Epithelial cell of proximal tubule (primary cell): ENCODE measurements at regions not wholly inside any gene's neighbourhood (a gene's known extent, or its start where the extent isn't known, plus 50 kb on each side); places are given as distances from the start of the nearest gene placed in this dataset.

Experiments used
- DNase-seq: peaks from one replicate; pipeline ENCODE4 v3.0.0-alpha.2; 2011; ENCODE audit warnings: low read depth
- H3K4me3 ChIP-seq: 2 replicates; pipeline ENCODE4 v1.5.1; 2011; ENCODE audit warnings: low read depth, mild to moderate bottlenecking, low read length
- TF ChIP-seq, protein P1 (sequence below): conservative IDR thresholded peaks from 2 replicates; pipeline ENCODE4 v1.5.1; 2012; ENCODE audit warnings: low read depth, mild to moderate bottlenecking, low read length

DNA sequence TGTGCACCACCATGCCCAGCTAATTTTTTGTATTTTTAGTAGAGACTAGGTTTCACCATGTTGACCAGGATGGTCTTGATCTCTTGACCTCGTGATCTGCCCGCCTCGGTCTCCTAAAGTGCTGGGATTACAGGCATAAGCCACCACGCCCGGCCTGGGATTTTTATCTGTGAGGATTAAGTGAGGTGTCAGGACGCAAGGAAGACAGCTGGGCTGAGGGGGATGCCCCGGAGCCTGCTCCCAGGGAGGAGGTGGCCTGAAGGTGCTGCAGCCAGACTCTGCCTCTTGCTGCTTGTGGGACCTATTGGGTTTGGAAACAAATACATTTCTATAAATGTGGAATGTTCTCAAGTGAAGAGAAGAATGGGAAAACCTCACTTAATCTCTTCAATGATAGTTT, 131.6 kb downstream of the OLFM4 start:
- H3K4me3 ChIP-seq, result no peak overlapping the region
- DNase-seq, result no peak
- TF ChIP-seq, protein P1, sequence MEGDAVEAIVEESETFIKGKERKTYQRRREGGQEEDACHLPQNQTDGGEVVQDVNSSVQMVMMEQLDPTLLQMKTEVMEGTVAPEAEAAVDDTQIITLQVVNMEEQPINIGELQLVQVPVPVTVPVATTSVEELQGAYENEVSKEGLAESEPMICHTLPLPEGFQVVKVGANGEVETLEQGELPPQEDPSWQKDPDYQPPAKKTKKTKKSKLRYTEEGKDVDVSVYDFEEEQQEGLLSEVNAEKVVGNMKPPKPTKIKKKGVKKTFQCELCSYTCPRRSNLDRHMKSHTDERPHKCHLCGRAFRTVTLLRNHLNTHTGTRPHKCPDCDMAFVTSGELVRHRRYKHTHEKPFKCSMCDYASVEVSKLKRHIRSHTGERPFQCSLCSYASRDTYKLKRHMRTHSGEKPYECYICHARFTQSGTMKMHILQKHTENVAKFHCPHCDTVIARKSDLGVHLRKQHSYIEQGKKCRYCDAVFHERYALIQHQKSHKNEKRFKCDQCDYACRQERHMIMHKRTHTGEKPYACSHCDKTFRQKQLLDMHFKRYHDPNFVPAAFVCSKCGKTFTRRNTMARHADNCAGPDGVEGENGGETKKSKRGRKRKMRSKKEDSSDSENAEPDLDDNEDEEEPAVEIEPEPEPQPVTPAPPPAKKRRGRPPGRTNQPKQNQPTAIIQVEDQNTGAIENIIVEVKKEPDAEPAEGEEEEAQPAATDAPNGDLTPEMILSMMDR, result no peak

DNA sequence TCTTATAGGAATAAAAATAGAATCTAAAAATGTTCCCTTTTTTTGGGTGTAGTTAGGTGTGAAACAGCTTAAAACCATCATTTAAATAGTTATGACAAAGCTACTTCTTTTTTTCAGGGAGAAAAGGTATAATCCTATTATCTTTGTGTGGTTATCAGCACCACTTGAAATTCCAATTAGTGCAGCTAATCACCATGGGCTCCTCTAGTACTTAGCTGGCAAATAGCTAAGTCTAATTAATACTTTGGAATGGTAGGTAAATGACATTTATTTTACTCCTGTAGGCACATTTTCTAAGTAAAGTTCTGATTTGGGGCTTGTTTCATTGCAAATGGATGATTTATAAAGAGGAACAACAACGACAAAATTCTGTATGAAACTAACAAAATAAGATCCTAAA, 132.6 kb downstream of the OLFM4 start:
- TF ChIP-seq, protein P1, result no peak
- no peak for DNase-seq
- H3K4me3 ChIP-seq, result no peak overlapping the region

DNA sequence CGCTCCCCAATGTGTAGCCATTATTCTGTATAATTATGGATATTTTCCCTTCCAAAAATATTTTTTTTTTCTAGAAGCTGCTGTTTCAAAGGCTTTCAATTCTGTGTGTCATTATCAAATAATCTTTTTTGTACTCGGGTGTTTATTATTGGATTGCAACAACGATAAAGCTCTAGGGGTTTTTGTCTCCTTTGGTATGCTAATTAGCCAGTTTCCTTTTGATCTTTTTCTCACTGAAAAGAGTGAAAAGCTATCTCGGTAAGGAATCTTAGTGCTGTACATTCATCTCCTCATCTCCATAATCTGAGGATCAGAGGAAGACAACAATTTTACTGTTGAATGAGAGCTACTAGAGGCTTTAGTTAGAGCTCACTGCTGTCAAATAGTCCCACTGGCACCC, 136.6 kb downstream of the OLFM4 start:
- DNase-seq, result no peak
- TF ChIP-seq, protein P1, result no peak
- no peak overlapping the region for H3K4me3 ChIP-seq

DNA sequence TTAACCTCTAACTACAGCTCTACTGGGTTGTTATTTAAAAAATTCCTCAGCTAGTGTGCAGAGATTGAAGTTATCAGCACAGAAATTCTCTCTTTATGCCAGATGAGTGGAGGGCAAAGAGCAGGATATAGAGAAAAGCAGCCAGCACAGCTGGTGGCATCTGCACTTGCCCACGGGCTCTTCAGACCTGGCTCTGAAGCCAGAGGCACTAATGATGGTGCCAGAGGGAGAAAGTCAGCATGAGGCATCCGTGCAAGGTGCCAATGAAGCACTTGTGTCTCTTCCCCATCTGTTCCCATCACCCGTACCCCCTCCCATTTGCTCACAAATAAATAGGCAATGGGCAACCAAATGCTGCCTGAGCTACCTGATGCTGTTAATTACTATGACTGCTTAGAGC, 138.9 kb downstream of the OLFM4 start:
- H3K4me3 ChIP-seq, result no peak overlapping the region
- TF ChIP-seq, protein P1, result no peak
- DNase-seq, result no peak

DNA sequence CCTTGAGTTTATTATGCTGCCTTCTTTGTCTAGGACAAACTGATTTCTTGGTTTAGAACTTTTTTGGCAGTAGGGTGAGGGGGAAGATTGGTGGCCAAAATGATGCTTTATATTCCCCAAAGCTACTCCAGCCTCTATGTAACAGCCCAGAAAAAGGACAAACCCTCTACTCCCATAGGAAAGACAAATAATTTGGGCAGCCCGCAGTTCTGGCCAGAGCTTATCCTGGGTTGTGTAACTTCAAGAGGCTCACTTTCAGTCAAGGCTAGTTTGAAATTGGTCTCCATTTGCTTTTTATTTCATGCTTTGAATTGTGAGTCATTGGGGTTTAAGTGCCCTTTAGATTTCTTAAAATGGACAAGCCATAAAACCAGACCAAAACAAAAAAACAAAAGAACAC, 142.3 kb downstream of the OLFM4 start:
- no peak for DNase-seq
- H3K4me3 ChIP-seq, result no peak overlapping the region
- TF ChIP-seq, protein P1, result no peak

DNA sequence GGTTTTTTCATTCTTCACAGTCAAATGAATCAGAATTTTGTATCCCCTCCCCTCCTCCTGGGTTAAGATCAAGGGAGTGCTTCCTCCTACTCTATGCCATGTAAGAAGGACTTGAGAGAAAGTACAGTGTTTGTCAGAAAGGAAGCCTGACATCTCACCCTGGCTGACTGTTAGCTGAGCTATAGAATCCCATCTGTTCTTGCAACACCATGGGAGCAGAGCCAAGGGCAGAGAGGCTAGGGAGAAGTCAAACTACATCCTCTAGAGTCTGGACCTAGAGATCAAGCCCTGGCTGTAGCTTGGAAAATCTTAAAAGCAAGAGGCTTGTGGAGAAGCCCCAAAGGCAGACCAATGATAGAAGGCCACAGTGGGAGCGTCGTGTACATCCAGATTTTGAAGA, 145.9 kb downstream of the OLFM4 start:
- TF ChIP-seq, protein P1, result no peak
- H3K4me3 ChIP-seq, result no peak overlapping the region
- no peak for DNase-seq

DNA sequence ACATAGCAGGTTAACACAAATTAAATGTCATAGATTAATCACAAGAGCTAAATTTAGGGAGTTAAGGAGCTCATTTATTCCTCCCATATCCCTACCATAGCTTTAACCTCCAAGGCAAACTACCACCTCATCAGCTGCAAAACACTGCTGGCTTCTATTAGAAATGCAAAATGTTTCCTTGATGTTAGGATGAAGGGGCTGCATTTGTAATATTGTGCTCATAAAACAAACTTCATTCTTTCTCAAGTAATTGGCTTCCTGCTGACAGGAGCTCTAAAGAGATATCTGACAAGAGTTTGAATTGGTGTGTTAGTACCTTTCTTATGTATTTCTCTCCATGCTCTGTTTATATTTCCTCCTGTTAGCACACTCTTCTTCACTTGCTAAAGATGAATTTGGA, 152.1 kb downstream of the OLFM4 start:
- TF ChIP-seq, protein P1, result no peak
- no peak overlapping the region for H3K4me3 ChIP-seq
- no peak for DNase-seq
